NCI-H2081 (cell line): ENCODE measurements at regions not wholly inside any gene's neighbourhood (a gene's known extent, or its start where the extent isn't known, plus 50 kb on each side); places are given as distances from the start of the nearest gene placed in this dataset.
"Not testable (repeated sequence)": the region's sequence is repeated elsewhere in the genome, so short reads cannot be mapped to it uniquely, and the experiment has no call there.

Experiments used
- DNase-seq, 2 experiments: peaks; one replicate each; lab custom pipeline; 2025; lab: John Stamatoyannopoulos, UW

DNA sequence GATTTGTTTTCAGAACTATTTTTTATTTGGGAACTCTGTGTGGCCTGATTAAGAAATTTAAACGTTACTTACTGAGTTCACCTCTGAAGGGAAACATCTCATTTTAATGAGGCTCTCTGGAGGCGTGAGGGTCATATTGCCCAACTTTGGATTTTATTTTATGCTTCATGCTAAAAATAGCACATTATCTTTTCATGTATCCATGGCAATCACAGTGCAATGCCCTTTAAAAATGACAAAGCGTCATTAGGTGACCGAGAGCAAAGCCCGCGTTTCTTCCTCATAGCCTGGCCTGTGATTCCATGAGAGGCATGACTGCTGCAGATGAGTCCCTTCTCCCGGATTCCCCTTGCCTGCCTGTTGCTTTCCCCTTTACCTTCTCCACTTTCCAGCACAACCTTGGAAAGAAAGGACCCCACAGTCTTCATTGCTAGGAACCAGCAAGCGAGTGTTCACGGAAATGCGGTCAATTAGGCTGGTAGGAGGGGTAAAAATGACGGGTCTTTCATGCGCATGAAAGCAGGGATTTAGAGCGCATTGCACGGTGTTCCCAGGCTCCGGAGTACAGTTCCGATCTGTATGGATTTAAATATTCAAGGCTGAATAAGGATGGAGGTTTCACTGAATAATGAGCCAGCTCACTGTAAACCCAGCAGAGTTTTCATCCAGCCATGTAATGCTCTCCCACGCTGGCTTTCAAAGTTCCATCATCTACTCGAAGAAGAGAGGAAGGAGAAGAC, 98.2 kb upstream of the PITRM1 start:
- DNase-seq = no peak

DNA sequence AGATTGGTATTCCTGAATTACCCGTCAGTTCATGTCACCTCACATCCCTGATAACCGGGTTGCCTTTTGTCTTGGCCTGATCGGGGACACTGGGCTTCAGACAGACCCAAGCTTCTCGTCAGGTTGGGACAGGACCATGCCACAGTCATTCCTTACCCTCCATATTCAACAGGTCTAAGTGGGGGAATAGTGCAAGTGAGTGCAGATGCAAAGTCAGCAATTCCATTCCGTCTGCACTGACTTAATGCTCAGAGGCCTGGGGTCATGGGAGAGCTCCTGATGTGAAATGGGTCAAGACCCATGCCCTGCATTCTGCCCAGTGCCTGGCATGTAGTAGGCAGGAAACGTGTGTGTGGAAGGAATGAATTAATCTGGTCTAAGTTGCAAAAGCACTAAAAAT, 95.4 kb upstream of the PITRM1 start:
- DNase-seq = no peak

DNA sequence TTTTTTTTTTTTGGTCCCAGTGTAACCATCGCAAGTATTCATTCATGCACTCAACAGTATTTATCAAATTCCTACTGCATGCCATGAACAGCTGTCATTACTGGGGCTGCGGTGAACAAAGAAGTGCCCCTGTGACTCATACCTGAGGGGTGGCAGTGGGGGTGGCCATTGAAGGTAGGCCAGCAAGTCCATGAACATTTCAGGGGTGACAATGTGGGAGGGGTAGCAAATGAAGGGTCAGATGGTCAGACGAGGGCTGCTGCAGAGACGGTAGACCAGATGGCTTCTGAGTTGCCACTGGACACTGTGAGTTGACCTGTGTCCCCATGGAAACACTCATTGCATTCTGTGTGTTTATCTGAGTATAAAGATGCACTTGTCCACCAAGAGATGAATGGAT, 92.5 kb upstream of the PITRM1 start:
- no peak for DNase-seq

DNA sequence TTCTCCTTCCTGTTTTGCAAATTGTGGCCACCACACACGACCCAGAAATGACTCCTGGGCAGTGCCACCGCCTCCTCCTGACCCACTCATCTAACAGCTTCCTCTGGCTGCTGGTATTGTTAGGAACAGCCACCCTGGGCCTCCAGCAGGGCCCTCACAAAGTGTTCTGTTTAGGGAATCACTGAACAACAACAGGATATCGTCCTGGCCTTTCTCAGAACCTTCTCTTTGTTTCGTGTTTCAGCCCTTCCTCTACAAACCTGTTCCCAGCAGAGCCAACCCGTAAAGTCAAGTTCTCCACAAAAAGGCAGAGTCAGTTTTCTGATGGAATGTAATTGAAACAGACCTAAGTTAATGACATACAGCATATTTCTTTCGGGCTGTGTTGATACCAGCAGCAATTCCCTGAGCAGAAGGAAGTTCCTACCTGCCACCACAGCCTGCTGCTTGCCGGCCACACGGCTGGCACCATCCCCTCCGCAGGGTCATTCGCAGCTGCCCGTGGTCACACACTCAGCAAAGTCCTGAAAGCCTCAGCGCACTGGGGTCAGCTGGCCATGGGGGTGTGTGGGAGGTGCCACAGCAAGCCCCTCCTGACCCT, 91.7 kb upstream of the PITRM1 start:
- no peak for DNase-seq

DNA sequence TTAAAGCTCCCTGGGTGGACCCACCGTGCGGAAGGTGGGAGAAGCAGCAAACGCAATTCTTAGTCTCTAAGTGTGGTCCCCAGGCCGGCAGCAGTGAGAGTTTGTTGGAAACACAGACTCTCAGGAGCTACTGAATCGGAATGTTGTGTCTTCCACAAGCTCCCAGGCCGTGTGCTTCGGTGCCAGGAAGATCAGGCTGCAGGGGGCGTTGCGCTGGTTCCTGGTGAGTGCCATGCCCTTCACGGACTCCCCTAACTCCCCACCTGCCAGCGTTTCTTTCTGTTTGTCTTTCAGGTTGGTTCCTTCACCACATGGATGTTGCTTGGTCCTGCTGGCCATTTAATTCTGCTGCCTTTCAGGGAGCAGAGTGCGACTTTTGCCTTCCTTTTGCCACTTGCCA, 91.2 kb upstream of the PITRM1 start:
- no peak for DNase-seq

DNA sequence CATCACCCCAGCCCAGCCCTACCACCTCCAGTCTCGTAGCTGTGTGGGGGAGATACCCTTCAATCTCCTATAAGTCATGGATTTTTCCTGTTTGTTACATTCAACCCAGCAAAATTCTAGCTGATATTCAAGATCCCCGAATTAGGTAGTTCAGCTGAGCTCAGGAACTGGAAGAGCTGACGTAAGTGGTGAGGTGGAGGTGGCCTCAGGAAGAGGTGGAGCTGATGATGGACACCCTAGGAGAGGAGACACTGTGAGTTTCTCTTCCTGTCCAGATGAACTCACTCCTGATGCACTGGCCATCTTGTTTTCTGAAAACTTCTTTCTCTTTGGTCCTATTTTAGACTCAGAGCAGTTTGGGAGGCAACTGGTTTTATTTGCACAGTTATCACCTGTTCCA, 90.5 kb upstream of the PITRM1 start:
- no peak for DNase-seq

DNA sequence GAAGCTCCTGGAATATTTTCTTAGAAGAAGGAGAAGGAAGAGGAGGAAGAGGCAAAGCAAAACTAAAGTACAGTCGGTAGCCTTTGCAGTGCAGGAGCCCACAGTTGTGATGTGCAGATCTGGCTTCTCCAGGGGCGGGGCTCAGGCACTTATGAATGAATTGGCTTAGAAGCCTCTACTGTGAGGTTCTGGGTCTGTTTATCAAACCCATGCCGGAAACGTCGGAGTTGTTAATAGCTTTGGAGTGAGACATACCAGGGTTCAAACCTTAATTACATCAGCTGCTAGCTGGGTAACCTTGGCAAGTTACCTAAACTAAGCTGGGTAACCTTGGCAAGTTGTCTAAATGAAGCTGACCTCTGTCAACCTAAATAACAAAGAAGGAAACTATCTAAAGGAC, 89.3 kb upstream of the PITRM1 start:
- DNase-seq = no peak

DNA sequence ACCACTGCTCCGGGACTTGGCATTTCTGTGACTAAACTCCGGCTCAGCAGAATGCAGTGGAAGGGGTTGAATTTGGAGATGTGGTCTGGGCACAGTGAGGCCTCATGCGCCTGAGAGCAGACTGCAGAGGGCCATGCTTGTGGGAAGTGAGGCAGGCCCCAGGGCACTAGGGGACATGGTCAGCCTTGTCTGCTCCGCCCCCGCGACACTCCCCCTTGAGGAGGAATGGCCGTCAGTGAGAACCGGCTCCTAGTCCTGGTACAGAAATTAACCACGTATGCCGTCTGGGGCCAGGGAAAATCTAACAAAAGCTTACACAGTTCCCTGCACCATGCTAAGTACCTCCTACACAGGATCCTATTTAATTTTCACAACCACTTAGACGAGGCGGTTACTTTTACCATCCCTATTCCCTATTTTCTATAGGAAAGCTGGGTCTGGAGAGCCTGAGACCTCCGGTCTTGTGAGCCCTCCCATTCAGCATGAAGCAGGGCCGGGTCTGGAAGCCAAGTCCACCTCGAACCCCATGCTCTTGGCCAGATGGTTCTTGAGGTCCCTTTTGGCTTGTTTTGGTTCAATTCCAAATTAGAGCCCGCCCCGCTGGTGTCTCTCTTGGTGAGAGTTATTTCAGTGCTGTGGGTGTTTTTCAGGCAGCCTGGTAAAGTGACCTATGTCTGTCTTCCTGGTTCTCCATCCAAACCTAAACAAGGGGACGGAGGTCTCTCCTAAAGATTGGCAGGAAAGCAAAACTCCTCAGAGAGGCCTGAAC, 87.7 kb upstream of the PITRM1 start:
- DNase-seq = no peak

DNA sequence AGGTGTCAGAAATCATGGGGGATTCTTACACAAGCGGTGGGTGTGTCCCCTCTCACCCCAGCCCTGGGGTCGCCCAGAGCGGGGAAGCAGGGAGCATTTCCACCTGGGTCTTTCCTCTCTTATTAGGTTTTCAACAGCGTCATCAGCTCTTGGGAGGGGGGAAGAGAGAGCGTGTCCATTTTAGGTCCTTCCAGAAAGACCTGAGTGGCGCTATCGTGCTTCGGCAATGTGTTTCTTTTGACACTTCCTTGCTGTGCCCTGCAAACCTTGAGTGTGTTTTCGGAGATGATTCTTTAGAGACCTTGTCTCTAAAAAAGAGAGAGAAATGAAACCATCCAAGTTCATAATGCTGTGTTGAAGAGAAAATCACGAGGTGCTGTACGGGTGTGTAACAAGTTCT, 86.9 kb upstream of the PITRM1 start:
- DNase-seq = no peak

DNA sequence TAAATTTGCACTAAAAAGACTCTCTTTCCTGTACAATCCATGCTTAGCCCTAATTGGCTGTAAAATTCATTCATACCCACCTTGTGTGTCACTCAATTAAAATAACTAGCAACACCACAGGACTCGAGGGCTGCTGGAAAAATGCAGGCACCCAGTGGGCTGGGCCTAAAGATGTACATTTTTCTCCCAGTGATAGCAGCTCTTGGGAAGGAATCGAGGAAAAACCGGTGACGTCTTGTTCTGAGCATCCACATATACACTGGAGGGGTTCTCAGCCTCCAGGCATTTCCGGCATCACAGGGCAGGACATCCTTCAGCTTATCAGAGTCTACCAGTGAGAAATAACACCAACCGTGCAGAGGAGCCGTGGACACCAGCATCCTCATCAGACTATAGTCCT, 85.8 kb upstream of the PITRM1 start:
- DNase-seq = no peak

DNA sequence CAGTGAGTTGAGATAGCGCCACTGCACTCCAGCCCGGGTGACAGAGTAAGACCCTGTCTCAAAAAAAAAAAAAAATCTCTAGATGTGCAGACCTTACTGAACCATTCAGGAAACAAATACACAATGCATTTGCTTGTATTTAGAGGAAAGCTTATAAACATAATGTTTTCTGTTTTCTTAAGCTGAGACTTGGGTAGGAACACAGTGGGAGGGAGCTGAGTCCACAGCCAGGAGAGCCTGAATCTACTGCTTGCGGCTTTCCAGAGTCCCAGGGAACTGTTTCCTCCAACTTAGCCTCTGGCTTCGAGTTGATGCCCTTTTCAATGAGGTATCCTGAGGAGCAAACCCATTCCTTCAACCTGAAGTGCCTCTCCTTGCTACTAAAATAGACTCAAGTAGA, 83.0 kb upstream of the PITRM1 start:
- DNase-seq = no peak

DNA sequence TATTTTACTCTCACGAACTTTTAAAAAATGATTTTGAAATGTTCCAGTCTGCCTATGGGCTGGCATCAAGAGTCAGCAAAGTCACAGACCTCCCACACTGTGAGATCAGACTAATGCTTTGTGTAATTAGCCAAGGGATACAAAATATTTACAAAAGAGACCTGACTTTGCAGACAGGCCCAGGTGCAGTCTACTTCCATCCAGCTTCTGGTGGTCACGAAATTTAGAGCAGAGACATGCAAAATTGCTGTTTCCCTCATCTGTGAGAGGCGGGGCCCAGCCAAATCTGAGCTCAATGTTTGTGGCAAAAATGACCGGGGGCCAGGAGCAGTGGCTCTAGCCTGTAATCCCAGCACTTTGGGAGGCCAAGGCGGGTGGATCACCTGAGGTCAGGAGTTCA, 82.5 kb upstream of the PITRM1 start:
- no peak for DNase-seq

DNA sequence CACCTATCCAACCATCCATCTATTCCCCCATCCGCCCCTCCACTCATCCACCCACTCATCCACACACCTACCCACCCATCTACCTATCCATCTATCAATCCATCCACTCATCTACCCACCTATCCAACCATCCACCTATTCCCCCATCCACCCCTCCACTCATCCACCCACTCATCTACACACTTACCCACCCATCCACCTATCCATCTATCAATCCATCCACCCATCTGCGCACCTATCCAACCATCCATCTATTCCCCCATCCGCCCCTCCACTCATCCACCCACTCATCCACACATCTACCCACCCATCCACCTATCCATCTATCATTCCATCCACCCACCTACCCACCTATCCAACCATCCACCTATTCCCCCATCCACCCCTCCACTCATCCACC, 81.4 kb upstream of the PITRM1 start:
- not testable (repeated sequence) for DNase-seq

DNA sequence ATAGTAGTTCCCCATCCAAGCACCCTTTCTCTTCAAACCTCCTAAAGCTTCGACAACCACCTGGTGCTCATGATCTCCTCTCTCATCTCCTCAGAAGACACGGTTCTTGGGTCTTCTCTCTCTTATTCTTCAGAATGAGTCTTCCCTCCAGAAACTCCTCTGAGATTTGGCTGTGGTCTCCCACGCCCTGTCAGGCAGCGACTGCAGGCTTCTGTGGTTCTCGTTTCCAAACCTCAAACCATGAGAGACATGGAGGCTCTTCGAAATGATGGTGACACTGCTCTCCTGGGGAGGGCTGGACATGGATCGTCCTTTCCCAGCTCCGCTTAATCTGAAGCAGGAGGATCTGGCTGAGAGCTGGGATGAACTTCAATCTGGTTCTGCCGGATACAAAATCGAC, 78.6 kb upstream of the PITRM1 start:
- DNase-seq = no peak

DNA sequence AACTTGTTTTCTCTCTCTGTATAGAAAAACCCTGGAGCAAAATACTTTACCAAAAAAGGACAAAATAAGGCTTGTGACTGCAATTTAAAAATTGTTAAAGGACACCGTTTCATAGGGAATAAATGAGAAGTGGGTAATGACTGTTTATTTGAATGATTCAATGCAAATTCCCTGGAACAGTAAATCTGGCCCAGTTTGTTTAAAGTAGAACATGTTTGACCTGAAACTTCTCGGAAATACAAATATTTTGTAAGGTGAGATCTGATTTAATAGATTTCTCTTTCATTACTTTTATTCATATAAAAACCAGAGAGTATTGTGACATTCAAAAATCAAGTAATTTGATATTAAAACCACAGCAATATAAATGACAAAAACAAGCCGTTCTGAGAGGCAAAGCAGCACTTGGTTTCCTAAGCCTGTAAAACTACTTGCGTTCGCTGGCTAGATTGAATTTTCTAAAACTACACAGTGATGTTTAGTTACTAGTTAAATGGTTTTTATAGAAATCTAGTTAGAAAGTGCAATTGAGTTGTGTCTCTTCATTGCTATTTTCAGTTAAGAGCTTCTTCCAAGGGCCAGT, 76.8 kb upstream of the PITRM1 start:
- no peak for DNase-seq

DNA sequence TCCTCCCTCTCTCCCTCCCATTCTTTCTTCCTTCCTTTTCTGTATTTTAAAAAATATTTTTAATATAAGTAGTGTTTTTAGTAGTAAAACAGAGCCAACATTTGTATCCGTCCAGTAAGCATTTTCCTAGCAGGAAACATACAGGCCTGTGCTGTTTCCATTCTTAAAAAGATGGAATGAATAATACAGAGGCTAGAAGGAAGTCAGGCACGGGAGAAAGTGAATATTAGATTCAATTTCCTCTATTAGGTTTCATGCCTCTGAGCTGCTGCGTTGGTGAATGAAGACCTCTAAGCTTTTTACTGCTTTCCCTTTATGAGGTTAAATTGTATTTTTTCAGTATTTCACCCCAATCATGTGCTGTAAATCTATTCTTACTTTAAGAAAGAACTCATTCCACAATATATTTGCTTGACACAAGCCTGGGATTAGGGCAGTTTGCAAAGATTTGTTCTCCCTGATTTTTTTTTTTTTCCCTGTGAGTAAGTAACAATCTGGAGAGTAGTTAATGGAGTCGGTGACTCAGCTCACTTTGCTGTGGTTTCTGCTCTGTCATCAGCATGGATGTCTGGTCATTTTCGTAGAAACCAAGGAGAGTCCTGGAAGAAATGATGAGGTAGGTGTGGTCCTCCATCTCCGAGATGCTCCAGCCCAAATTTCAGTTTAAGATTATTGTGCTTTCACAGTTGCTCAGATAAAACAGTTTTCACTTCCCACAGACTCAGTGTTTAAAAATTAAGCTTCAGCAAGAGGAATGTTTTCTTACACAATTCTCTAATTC, 76.1 kb upstream of the PITRM1 start:
- DNase-seq = no peak

DNA sequence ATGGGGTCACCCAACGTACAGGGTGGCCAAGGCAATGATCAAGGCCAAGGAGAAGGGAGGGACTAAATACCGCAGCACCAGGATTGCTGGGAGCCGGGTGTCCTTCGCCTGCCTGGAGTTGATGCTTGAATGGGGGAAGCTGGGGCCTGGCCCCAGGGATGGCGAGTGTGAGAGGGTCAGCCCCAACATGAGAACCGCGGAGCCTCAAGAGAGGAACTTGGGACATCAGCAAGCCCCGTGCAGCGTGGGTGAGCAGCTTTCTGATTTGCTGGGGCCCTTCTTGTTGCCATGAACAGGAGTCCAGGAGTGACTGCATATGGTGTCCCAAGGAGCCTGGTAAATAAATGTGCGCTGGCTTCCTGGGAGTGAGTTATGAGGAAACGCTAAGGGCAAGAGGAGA, 72.8 kb upstream of the PITRM1 start:
- DNase-seq = no peak

DNA sequence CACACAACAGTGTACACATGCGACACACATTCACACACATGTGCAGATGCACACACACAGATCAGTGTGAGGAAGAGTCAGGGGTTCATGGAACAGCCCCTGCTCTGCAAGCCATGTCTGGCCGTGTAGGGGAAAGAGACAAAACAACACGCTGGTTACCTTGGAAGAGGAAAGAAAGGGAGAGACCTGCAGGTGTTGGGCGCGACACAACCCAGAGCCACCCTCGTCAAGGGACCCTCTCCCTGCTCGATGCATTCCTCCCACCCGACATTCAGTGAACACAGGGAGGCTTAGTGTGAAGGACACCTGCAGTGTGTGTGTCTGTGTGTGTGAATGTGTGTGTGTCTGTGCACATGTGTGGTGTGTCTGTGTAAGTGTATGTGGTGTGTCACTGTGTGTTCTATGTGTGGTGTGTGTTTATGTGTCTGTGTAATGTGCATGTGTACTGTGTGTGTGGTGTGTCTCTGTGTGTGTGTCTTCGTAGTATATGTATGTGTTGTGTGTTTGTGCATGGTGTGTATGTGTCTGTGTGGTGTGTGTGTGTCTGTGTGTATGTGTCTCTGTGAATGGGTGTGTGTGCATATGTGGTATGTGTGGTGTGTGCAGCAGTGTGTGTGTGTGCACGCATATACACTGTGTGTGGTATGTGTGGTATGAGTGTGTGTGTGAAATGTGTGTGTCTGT, 69.5 kb upstream of the PITRM1 start:
- DNase-seq = no peak

DNA sequence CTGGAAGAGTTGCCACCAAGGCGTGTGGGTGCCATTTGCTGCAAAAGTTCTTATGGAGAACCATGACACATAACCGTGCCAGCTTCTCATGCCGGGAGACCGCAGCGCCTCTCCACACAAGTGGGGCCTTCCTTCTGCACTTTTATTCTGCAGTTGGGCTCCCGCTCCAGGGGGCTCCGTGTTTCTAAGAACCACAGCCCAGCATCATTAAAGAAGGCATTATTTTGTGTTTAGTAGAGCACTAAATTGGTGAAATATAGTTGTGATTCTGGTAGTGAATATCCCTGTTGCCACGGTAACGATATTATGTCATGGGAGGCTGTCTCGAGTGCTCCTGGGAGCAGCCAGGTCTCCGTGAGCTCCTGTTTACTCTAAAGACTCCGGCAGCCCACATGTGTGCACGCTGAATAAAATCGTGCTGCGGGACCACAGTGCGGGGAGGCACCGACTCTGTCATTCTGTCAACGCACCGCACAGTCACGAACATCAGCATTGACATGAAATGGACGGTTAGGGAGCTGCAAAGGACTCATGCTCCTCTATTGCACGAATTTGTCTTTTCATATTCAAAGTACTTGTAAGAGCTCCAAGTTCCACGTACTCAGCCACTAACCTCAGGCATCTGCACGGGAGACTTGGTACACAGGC, 68.8 kb upstream of the PITRM1 start:
- no peak for DNase-seq

DNA sequence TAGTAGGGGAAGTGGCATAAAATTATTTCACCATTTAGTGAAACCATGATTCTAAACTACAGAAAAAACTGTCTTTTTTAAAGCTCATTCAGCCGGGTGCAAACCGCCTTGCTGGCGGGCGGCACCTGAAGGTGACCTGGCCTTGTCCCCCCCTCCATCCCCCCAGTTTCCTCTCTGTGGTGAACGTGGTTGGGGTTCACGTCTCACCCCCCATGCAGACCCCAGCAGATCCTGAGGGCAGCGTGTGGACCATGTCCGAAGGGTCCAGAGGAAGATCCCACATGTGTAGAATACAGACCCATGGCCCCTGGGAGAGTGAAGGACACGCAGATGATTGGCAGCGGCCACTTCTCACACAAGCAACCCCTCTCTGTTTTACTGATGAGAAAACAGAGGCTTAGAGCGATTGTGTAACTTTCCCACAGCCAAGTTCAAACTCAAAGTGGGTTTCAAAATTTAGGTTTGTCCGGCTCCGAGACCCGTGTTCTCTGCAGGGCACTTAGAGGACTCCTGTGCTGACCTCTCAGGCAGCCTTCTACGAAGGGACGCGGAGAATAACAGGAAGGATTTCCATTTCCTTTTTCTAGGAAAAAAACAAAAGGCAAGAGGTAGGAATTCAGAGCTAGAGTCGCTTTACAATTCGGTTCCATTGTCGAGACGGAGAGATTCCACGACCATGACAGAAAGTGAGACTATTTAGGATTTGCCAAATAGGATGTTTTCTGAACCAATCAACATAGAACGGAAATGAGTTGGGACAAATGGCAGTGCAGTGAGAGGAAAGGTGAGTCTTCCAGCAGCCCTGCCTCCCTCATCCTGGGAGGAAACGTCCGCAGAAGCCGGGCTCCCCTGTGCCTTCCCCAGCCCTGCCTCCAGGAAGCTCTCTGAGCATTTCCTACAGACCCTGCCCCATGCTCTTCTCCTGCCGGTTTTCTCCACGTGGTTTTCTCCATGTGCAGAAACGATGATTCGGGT, 67.6 kb upstream of the PITRM1 start:
- no peak for DNase-seq
